SK-N-SH (cell line): ENCODE measurements at regions not wholly inside any gene's neighbourhood (a gene's known extent, or its start where the extent isn't known, plus 50 kb on each side); places are given as distances from the start of the nearest gene placed in this dataset.

Experiments
- CTCF ChIA-PET: fragments of 300-600, 350-600 bp; formaldehyde crosslinking; extraction: SDS; loops from one replicate; lab custom pipeline; 2021; lab: Yijun Ruan, JAX
- POLR2A ChIA-PET: fragments of 350-600 bp; sonication (Branson Sonifier 250); formaldehyde crosslinking; extraction: SDS; loops from one replicate; lab custom pipeline; 2020; ENCODE audit warnings: antibody characterized with exemption, inconsistent platforms; lab: Yijun Ruan, JAX
- DNase-seq: peaks from one replicate; pipeline ENCODE4 v3.0.0; 2012
- H2AFZ ChIP-seq: fragments of 200-600 bp; sonication (generic); 2 replicates; pipeline ENCODE4 v1.8.1; 2016; ENCODE audit warnings: antibody characterized with exemption, mild to moderate bottlenecking, low read depth
- H3F3A ChIP-seq: fragments of 200-600 bp; sonication (generic); replicated peaks from 2 replicates; pipeline ENCODE3; 2016; ENCODE audit warnings: antibody characterized with exemption, mild to moderate bottlenecking; ENCODE audit not compliant: insufficient read depth
- H3K27ac ChIP-seq, 2 experiments: fragments of 200-500 bp in 1 of 2; fragments of 200-600 bp in 1 of 2; sonication (Bioruptor generic) in 1 of 2; sonication (generic), shearing (Covaris generic) in 1 of 2; 2 replicates each; pipeline versions ENCODE4 v1.5.1 to v1.6.1; 2014 to 2016; ENCODE audit warnings: low read depth in 2 of 2, inconsistent platforms in 1 of 2, low read length in 1 of 2, mild to moderate bottlenecking in 1 of 2, mixed read lengths in 1 of 2
- H3K27me3 ChIP-seq: fragments of 200-600 bp; sonication (generic), shearing (Covaris generic); 2 replicates; pipeline ENCODE4 v1.6.1; 2016; ENCODE audit warnings: mixed run types; ENCODE audit not compliant: insufficient read depth
- H3K36me3 ChIP-seq, 2 experiments: fragments of 200-500 bp in 1 of 2; fragments of 200-600 bp in 1 of 2; sonication (Bioruptor generic) in 1 of 2; sonication (generic) in 1 of 2; replicated peaks in 1 of 2; 2 replicates each; pipeline versions ENCODE3 to v1.5.1; 2014 to 2016; ENCODE audit warnings: low read length in 1 of 2, mild to moderate bottlenecking in 1 of 2; ENCODE audit not compliant: insufficient read depth in 2 of 2, control insufficient read depth in 1 of 2
- H3K4me1 ChIP-seq, 2 experiments: fragments of 200-500 bp in 1 of 2; fragments of 200-600 bp in 1 of 2; sonication (Bioruptor generic) in 1 of 2; sonication (generic), shearing (Covaris generic) in 1 of 2; 2 replicates each; pipeline versions ENCODE4 v1.5.1 to v1.6.1; 2014 to 2016; ENCODE audit warnings: low read depth in 1 of 2, low read length in 1 of 2, mixed run types in 1 of 2; ENCODE audit not compliant: insufficient read depth in 2 of 2, control insufficient read depth in 1 of 2
- H3K4me2 ChIP-seq: fragments of 200-600 bp; sonication (generic), shearing (Covaris generic); 2 replicates; pipeline ENCODE4 v1.6.1; 2017; ENCODE audit warnings: mixed run types
- H3K4me3 ChIP-seq, 2 experiments: fragments of 200-500 bp in 1 of 2; fragments of 200-600 bp in 1 of 2; sonication (Bioruptor generic) in 1 of 2; sonication (generic), shearing (Covaris generic) in 1 of 2; 2 replicates each; pipeline versions ENCODE4 v1.5.1 to v1.8.1; 2014 to 2016; ENCODE audit warnings: low read depth in 2 of 2, inconsistent platforms in 1 of 2, low read length in 1 of 2, mild to moderate bottlenecking in 1 of 2, mixed read lengths in 1 of 2, moderate library complexity in 1 of 2
- H3K79me2 ChIP-seq: fragments of 200-600 bp; sonication (generic); 2 replicates; pipeline ENCODE4 v1.8.1; 2017; ENCODE audit warnings: mild to moderate bottlenecking; ENCODE audit not compliant: insufficient read depth
- H3K9ac ChIP-seq: fragments of 200-600 bp; sonication (generic); 2 replicates; pipeline ENCODE4 v1.6.1; 2017; ENCODE audit warnings: mixed run types
- H3K9me2 ChIP-seq: fragments of 200-600 bp; sonication (generic); 2 replicates; pipeline ENCODE4 v1.6.1; 2017; ENCODE audit warnings: mixed run types
- H3K9me3 ChIP-seq: fragments of 200-600 bp; sonication (generic); 2 replicates; pipeline ENCODE4 v1.6.1; 2017; ENCODE audit warnings: mixed run types, mild to moderate bottlenecking, moderate library complexity
- H4K20me1 ChIP-seq: fragments of 200-600 bp; sonication (generic); 2 replicates; pipeline ENCODE4 v1.6.1; 2017; ENCODE audit warnings: mild to moderate bottlenecking, mixed run types; ENCODE audit not compliant: insufficient read depth
- EP300 ChIP-seq, 2 experiments: IDR thresholded peaks; 2 replicates each; pipeline versions ENCODE4 v1.4.0 to v1.6.1; 2012; ENCODE audit warnings: borderline replicate concordance in 1 of 2, low read depth in 1 of 2, low read length in 1 of 2
- FOSL2 ChIP-seq: IDR thresholded peaks from 2 replicates; pipeline ENCODE4 v1.4.0; 2012; ENCODE audit warnings: low read depth, mild to moderate bottlenecking, moderate library complexity, borderline replicate concordance
- IRF3 ChIP-seq: fragments of 150-350 bp; IDR thresholded peaks from 2 replicates; pipeline ENCODE4 v1.6.1; 2016; ENCODE audit warnings: mild to moderate bottlenecking, low read depth, low read length
- JUND ChIP-seq: IDR thresholded peaks from 2 replicates; pipeline ENCODE4 v1.4.0; 2012
- NFIC ChIP-seq: IDR thresholded peaks from 2 replicates; pipeline ENCODE4 v1.4.0; 2012; ENCODE audit warnings: borderline replicate concordance
- PBX3 ChIP-seq: IDR thresholded peaks from 2 replicates; pipeline ENCODE4; 2012
- RXRA ChIP-seq: IDR thresholded peaks from 2 replicates; pipeline ENCODE4 v1.4.0; 2012; ENCODE audit warnings: low read depth, mild to moderate bottlenecking, borderline replicate concordance
- SMC3 ChIP-seq: IDR thresholded peaks from 2 replicates; pipeline ENCODE4 v1.6.1; 2012; ENCODE audit warnings: low read depth, low read length, improper control_type of control experiment
- TAF1 ChIP-seq: IDR thresholded peaks from 2 replicates; pipeline ENCODE4 v1.6.1; 2012; ENCODE audit warnings: low read depth, mild to moderate bottlenecking, low read length, moderate library complexity, borderline replicate concordance
- TCF12 ChIP-seq: IDR thresholded peaks from 2 replicates; pipeline ENCODE4 v1.4.0; 2012
- TEAD4 ChIP-seq: IDR thresholded peaks from 2 replicates; pipeline ENCODE4 v1.4.0; 2012; ENCODE audit warnings: mild to moderate bottlenecking, borderline replicate concordance; ENCODE audit not compliant: insufficient read depth
- USF2 ChIP-seq: fragments of 150-350 bp; IDR thresholded peaks from 2 replicates; pipeline ENCODE4 v1.6.1; 2017; ENCODE audit warnings: antibody characterized with exemption, low read length, low read depth, borderline replicate concordance
- YY1 ChIP-seq: IDR thresholded peaks from 2 replicates; pipeline ENCODE4 v1.4.0; 2012; ENCODE audit warnings: low read depth, mild to moderate bottlenecking
- ZBTB33 ChIP-seq: IDR thresholded peaks from 2 replicates; pipeline ENCODE4 v1.4.0; 2012; ENCODE audit warnings: low read depth, borderline replicate concordance
- WGBS: methylation state at CpG from one replicate; pipeline ENCODE4 v1.1.6; 2017; ENCODE audit warnings: low lambda C conversion rate; 5-methylcytosine and 5-hydroxymethylcytosine counted together

- TF ChIP-seq ZBTB33, result no peak
- no peak for TF ChIP-seq USF2
- TF ChIP-seq SMC3, result no peak
- TF ChIP-seq IRF3, result no peak
Observed at GRCh38 chr2:12317814-12318426, 398.8 kb upstream of the TRIB2 start (continued).

GRCh38 chr2:12318427-12319057, 398.2 kb upstream of the TRIB2 start:
- Histone ChIP-seq H3K27ac (peak overlapping the region in 1 of 2 experiments; percentile 89; a peak in 2 of 4 replicates), H3K36me3 (no peaks in the 10 kb centered on the region), H3F3A (peaks cover 33% of the 10 kb centered on the region), H3K4me2 (peak overlapping the region; percentile 44), H3K9ac (peak overlapping the region; percentile 31; the same call in 1 of the 2 replicates), H3K9me2 (no peaks in the 10 kb centered on the region), H3K4me1 (peaks cover 6 to 42% of the 10 kb centered on the region in 2 experiments; a peak in 2 of 4 replicates), H3K79me2 (no peaks in the 10 kb centered on the region), H3K27me3 (no peaks in the 10 kb centered on the region), H4K20me1 (no peaks in the 10 kb centered on the region), H3K4me3 (no peak overlapping the region), H2AFZ (peak overlapping the region; percentile 72), H3K9me3 (no peaks in the 10 kb centered on the region)
- TF ChIP-seq TEAD4 (0 out of 2 replicates have a peak, but pooled peaks have one; percentile 28), JUND (peak; percentile 33), YY1 (no peak), NFIC (no peak; the same call in 1 of the 2 replicates), RXRA (peak; percentile 27; the same call in 1 of the 2 replicates), TAF1 (no peak), TCF12 (peak; percentile 52), FOSL2 (peak; percentile 20; the same call in 1 of the 2 replicates), EP300 (IDR thresholded peaks at IDR 0.05; ENCODE audit: borderline replicate concordance in 1 of 2, low read depth in 1 of 2, low read length in 1 of 2) (peak in 1 of 2 experiments; percentile 45; a peak in 1 of 4 replicates), PBX3 (peak; percentile 41; the same call in 1 of the 2 replicates)
- CTCF ChIA-PET, result interaction anchor here (1.0 kb wide), 1 partner anchor 62 kb away, joined by 5 read pairs; no protein-coding TSS in a partner anchor
- no peak for DNase-seq
- WGBS, result 79% methylated on average over 8 of the region's 8 CpGs
- POLR2A ChIA-PET, result no interaction called here
